OCI-LY7 (cell line): ENCODE measurements at regions not wholly inside any gene's neighbourhood (a gene's known extent, or its start where the extent isn't known, plus 50 kb on each side); places are given as distances from the start of the nearest gene placed in this dataset.

Experiments
- EZH2phosphoT487 ChIP-seq: fragments of 200-600 bp; sonication (generic); IDR thresholded peaks from 2 replicates; pipeline ENCODE4 v1.6.1; 2018; ENCODE audit warnings: low read depth, borderline replicate concordance, mild to moderate bottlenecking, mixed run types, antibody characterized with exemption, low read length, moderate library complexity, mixed read lengths
- TF ChIP-seq, protein P1 (sequence below): fragments of 200-600 bp; sonication (generic); conservative IDR thresholded peaks from 2 replicates; pipeline ENCODE4 v1.5.1; 2014; ENCODE audit warnings: mild to moderate bottlenecking, antibody characterized with exemption, low read length, moderate library complexity, mixed read lengths

DNA sequence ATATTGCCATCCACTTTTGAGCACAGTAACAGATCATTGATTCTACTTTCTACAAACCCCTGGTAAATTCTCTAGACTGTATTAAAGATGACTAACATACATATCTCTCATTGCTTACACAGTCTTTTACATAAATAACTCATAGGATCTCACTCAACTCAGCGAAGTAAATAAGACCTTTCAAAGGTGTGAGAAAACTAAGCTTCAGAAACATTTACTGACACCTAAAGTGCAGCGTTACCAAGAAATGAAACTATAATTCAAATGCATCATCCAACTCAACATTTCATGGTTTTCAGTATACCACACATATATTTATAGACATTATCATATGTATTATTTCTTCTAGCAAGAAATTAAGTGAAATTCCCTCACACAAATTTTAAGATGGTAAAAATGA, 189.8 kb downstream of the METTL4 start:
- TF ChIP-seq, protein P1, sequence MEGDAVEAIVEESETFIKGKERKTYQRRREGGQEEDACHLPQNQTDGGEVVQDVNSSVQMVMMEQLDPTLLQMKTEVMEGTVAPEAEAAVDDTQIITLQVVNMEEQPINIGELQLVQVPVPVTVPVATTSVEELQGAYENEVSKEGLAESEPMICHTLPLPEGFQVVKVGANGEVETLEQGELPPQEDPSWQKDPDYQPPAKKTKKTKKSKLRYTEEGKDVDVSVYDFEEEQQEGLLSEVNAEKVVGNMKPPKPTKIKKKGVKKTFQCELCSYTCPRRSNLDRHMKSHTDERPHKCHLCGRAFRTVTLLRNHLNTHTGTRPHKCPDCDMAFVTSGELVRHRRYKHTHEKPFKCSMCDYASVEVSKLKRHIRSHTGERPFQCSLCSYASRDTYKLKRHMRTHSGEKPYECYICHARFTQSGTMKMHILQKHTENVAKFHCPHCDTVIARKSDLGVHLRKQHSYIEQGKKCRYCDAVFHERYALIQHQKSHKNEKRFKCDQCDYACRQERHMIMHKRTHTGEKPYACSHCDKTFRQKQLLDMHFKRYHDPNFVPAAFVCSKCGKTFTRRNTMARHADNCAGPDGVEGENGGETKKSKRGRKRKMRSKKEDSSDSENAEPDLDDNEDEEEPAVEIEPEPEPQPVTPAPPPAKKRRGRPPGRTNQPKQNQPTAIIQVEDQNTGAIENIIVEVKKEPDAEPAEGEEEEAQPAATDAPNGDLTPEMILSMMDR, result no peak
- TF ChIP-seq EZH2phosphoT487, result no peak
